Thoracic aorta (tissue), 2 donors: ENCODE measurements at regions not wholly inside any gene's neighbourhood (a gene's known extent, or its start where the extent isn't known, plus 50 kb on each side); places are given as distances from the start of the nearest gene placed in this dataset.

ENCODE experiments used
- ATAC-seq: fragments of 150-250 bp; one replicate; pipeline ENCODE4 v1.8.0; 2017; ENCODE audit warnings: low read depth; ENCODE audit not compliant: insufficient number of reproducible peaks, low FRiP score
- DNase-seq: peaks from one replicate; pipeline ENCODE4 v3.0.0-alpha.2; 2020; ENCODE audit warnings: low spot score
- H3K27ac ChIP-seq, 2 donors: fragments of 200-600 bp; sonication (generic); 1 replicate in 1 of 2; 2 replicates in 1 of 2; pipeline ENCODE4 v1.5.1; 2016; ENCODE audit warnings: mild to moderate bottlenecking in 2 of 2, moderate library complexity in 2 of 2
- H3K27me3 ChIP-seq: fragments of 200-600 bp; sonication (generic); replicated peaks from 2 replicates; pipeline ENCODE4 v1.6.0; 2016; ENCODE audit warnings: mild to moderate bottlenecking; ENCODE audit not compliant: insufficient read depth
- H3K36me3 ChIP-seq: fragments of 200-600 bp; sonication (generic); one replicate; pipeline ENCODE4 v1.5.1; 2016
- H3K4me1 ChIP-seq, 2 donors: fragments of 200-600 bp; sonication (generic); 1 replicate in 1 of 2; 2 replicates in 1 of 2; pipeline versions ENCODE4 v1.5.1 to v1.6.0; 2016; ENCODE audit warnings: low read depth in 2 of 2, mild to moderate bottlenecking in 1 of 2; ENCODE audit not compliant: control insufficient read depth in 1 of 2
- H3K4me3 ChIP-seq: fragments of 200-600 bp; sonication (generic); 2 replicates; pipeline ENCODE4 v1.5.1; 2016; ENCODE audit warnings: mild to moderate bottlenecking
- H3K9me3 ChIP-seq: fragments of 200-600 bp; sonication (generic); 2 replicates; pipeline ENCODE4 v1.5.1; 2016
- CTCF ChIP-seq: fragments of 200-600 bp; sonication (generic); IDR thresholded peaks from one replicate; pipeline ENCODE4 v1.5.1; 2019; ENCODE audit warnings: antibody characterized with exemption

- Histone ChIP-seq H3K9me3 (no peaks in the 10 kb centered on the region), H3K4me3 (no peak overlapping the region), H3K36me3 (no peaks in the 10 kb centered on the region), H3K27ac (no peak overlapping the region), H3K4me1 (no peaks in the 10 kb centered on the region), H3K27me3 (no peaks in the 10 kb centered on the region)
- ATAC-seq (no peak), DNase-seq (no peak)
- no peak for TF ChIP-seq CTCF
These were observed 58.4 kb upstream of the STK32A start for GRCh38 chr5:147176422-147176821.

- H3K27ac ChIP-seq: no peak overlapping the region
- H3K27me3 ChIP-seq: no peaks in the 10 kb centered on the region
- ATAC-seq: no peak
- H3K4me3 ChIP-seq: no peak overlapping the region
- no peaks in the 10 kb centered on the region for H3K9me3 ChIP-seq
- H3K36me3 ChIP-seq: no peaks in the 10 kb centered on the region
- no peak for TF ChIP-seq CTCF
- H3K4me1 ChIP-seq: no peaks in the 10 kb centered on the region
- no peak for DNase-seq
These were observed 57.5 kb upstream of the STK32A start for GRCh38 chr5:147177125-147177840.

- Histone ChIP-seq H3K36me3 (no peaks in the 10 kb centered on the region), H3K4me3 (no peak overlapping the region), H3K9me3 (no peaks in the 10 kb centered on the region), H3K27ac (no peak overlapping the region), H3K27me3 (no peaks in the 10 kb centered on the region), H3K4me1 (no peaks in the 10 kb centered on the region)
- ATAC-seq (no peak), DNase-seq (no peak)
- no peak for TF ChIP-seq CTCF
These were observed 55.2 kb upstream of the STK32A start for GRCh38 chr5:147179562-147180147.

GRCh38 chr5:147180751-147181150 lies 54.1 kb upstream of the STK32A start:
- TF ChIP-seq CTCF: no peak
- H3K27ac ChIP-seq: no peak overlapping the region
- H3K4me1 ChIP-seq: no peaks in the 10 kb centered on the region
- DNase-seq (no peak), ATAC-seq (no peak)
- no peaks in the 10 kb centered on the region for H3K9me3 ChIP-seq
- no peak overlapping the region for H3K4me3 ChIP-seq
- H3K36me3 ChIP-seq: no peaks in the 10 kb centered on the region
- H3K27me3 ChIP-seq: no peaks in the 10 kb centered on the region
